Ascending aorta (tissue), 2 donors: ENCODE measurements at regions not wholly inside any gene's neighbourhood (a gene's known extent, or its start where the extent isn't known, plus 50 kb on each side); places are given as distances from the start of the nearest gene placed in this dataset.
A peak's percentile ranks its signal among the peaks of the same experiment; 100 is the strongest.

Experiments
- DNase-seq, 2 donors: peaks; one replicate each; pipeline ENCODE4 v3.0.0-alpha.2; 2019; ENCODE audit warnings: low spot score in 2 of 2
- H3K27ac ChIP-seq, 2 donors: fragments of 200-600 bp; sonication (generic); one replicate each; pipeline ENCODE4 v1.5.1; 2016 to 2017; ENCODE audit warnings: mild to moderate bottlenecking in 1 of 2
- H3K27me3 ChIP-seq: fragments of 200-600 bp; sonication (generic); one replicate; pipeline ENCODE4 v1.5.1; 2017
- H3K36me3 ChIP-seq, 2 donors: fragments of 200-600 bp; sonication (generic); one replicate each; pipeline ENCODE4 v1.5.1; 2016
- H3K4me1 ChIP-seq, 2 donors: fragments of 200-600 bp; sonication (generic); one replicate each; pipeline ENCODE4 v1.5.1; 2016 to 2017; ENCODE audit warnings: mild to moderate bottlenecking in 1 of 2
- H3K4me3 ChIP-seq, 2 donors: fragments of 200-600 bp; sonication (generic); one replicate each; pipeline ENCODE4 v1.5.1; 2016 to 2017; ENCODE audit warnings: mild to moderate bottlenecking in 1 of 2
- H3K9me3 ChIP-seq, 2 donors: fragments of 200-600 bp; sonication (generic); one replicate each; pipeline ENCODE4 v1.5.1; 2016
- intact Hi-C: fragments of 100-400 bp; cut with DNase I; formaldehyde crosslinking; loops from one replicate; pipeline ENCODE4 v1.15.1; 2023
- TF ChIP-seq, protein P1 (sequence below), 3 experiments: fragments of 200-600 bp in 2 of 3; fragments of 450-650 bp in 1 of 3; sonication (generic) in 2 of 3; IDR thresholded peaks; one replicate each; pipeline ENCODE4 v1.5.1; 2016 to 2019; ENCODE audit warnings: antibody characterized with exemption in 3 of 3, mild to moderate bottlenecking in 1 of 3, moderate library complexity in 1 of 3

DNA sequence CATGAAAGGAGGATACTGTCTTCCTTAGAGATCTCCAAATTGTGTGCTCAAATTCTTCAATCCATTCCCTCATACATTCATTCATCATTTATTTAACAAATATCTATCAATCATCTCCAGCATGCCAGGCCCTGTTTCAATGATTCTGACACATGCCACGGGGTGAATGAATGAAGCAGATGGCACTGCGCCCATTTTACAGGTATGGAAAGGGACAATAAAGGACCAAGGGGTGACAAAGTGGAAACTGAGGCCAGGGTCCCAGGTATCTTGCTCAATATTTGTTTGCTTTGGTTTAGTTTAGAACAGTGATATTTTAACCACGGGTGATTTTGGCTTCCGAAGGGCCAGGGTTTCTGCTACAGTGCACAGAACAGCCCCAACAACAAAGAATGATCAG is 321.6 kb upstream of the RUNX1 start:
- H3K27me3 ChIP-seq, result no peaks in the 10 kb centered on the region
- H3K36me3 ChIP-seq, result no peaks in the 10 kb centered on the region
- no peaks in the 10 kb centered on the region for H3K9me3 ChIP-seq
- H3K4me1 ChIP-seq, result no peaks in the 10 kb centered on the region
- DNase-seq, result no peak
- intact Hi-C loops, result no loop called here
- H3K27ac ChIP-seq, result no peak overlapping the region
- TF ChIP-seq, protein P1, sequence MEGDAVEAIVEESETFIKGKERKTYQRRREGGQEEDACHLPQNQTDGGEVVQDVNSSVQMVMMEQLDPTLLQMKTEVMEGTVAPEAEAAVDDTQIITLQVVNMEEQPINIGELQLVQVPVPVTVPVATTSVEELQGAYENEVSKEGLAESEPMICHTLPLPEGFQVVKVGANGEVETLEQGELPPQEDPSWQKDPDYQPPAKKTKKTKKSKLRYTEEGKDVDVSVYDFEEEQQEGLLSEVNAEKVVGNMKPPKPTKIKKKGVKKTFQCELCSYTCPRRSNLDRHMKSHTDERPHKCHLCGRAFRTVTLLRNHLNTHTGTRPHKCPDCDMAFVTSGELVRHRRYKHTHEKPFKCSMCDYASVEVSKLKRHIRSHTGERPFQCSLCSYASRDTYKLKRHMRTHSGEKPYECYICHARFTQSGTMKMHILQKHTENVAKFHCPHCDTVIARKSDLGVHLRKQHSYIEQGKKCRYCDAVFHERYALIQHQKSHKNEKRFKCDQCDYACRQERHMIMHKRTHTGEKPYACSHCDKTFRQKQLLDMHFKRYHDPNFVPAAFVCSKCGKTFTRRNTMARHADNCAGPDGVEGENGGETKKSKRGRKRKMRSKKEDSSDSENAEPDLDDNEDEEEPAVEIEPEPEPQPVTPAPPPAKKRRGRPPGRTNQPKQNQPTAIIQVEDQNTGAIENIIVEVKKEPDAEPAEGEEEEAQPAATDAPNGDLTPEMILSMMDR (IDR thresholded peaks at IDR 0.05), result no peak
- no peak overlapping the region for H3K4me3 ChIP-seq

DNA sequence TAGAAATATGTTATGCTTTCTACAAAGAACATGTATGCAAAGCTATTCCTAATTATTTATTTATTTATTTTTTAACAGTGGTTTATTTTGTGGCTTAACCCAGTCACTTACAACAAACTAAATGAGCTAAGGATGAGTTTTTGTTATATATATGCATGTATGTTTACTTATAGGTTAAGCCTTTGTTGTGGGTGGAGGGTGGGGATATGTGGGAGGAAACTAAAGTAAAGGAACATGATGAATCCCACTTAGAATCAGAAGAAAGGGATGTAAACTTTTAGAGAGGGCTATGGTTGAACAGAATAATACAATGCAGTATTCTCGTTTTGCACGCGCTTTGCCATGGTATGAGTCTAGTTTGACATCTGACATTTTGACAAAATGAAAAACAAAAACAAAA is 321.0 kb upstream of the RUNX1 start:
- Histone ChIP-seq H3K27me3 (no peaks in the 10 kb centered on the region), H3K36me3 (no peaks in the 10 kb centered on the region), H3K4me3 (no peak overlapping the region), H3K9me3 (no peaks in the 10 kb centered on the region), H3K4me1 (no peaks in the 10 kb centered on the region), H3K27ac (no peak overlapping the region)
- no peak for DNase-seq
- TF ChIP-seq, protein P1 (IDR thresholded peaks at IDR 0.05), result no peak
- intact Hi-C loops, result no loop called here

DNA sequence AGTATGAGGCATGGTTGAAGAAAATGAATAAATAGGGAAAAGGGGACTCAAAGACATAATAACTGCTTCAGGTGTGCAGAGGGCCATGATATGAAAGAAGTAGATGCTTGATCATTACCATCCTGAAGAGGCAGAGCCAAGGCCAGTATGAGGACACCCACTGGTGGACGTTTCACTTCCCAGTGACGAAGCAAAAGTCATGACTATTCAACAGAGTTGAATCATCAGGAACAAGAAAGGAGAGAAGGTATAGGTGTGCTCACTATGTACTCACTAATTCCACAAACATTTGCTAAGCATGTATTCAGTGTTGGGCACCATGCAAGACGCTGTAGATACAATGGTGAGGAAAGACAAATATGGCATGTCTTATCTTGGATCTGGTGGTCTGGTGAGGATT is 319.2 kb upstream of the RUNX1 start:
- no peak for DNase-seq
- Histone ChIP-seq H3K27me3 (no peaks in the 10 kb centered on the region), H3K36me3 (no peaks in the 10 kb centered on the region), H3K27ac (no peak overlapping the region), H3K4me1 (no peaks in the 10 kb centered on the region), H3K9me3 (no peaks in the 10 kb centered on the region), H3K4me3 (no peak overlapping the region)
- intact Hi-C loops, result no loop called here
- TF ChIP-seq, protein P1 (IDR thresholded peaks at IDR 0.05), result no peak

DNA sequence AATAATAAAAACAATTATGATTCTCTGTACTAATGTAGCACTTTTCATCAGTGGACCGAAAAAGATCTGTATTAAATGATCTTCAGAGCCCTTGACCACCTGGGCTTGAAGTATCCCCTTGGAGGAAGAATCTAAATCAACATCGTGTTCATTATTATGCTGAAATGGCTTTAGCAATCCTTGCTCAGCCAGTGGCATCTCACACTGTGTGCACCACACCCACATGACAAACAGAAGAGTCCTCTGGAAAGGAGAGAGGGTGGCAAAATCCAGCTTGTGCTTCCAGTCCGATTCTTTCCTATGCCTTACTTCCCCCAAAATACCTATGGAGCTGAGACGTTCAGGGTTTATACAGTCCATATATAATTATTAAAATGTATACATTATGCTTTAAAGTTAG is 318.5 kb upstream of the RUNX1 start:
- Histone ChIP-seq H3K36me3 (no peaks in the 10 kb centered on the region), H3K27ac (no peak overlapping the region), H3K4me1 (no peaks in the 10 kb centered on the region), H3K27me3 (no peaks in the 10 kb centered on the region), H3K9me3 (no peaks in the 10 kb centered on the region), H3K4me3 (no peak overlapping the region)
- intact Hi-C loops, result no loop called here
- no peak for DNase-seq
- TF ChIP-seq, protein P1 (IDR thresholded peaks at IDR 0.05), result no peak

DNA sequence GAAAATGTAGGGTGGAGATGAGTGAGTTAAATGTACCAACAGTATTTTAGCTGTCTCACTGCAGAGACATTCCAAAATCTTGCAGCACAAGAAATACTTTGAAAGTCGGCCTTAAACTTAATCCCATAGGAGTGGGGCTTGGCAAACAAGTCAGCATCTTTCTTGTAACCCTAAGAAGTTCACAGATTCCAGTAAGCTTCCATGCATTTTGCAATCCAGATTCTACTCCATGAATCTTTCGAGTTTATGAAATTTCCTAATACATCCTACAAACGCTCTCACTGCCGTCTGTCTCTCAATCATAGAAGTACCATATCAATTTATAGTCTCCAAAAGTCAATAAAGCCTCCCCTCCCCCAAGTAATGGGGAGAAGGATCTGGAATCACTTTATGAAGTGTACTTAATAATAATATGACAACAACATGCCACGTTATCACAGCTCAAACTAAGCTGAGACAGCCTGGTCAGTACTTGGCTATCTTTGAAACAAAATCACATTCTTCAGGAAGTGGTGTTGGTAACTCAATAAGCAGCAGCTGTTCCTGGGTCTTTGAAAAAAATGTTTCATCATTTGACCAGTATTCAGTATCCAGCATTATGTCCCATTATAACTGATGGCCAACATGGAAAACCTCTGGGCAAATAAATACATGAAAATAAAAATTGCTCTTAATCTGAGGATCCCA is 317.4 kb upstream of the RUNX1 start:
- H3K36me3 ChIP-seq, result no peaks in the 10 kb centered on the region
- DNase-seq, result no peak
- TF ChIP-seq, protein P1 (IDR thresholded peaks at IDR 0.05), result no peak
- peak overlapping the region in 1 of 2 donors; percentile 24 for H3K27ac ChIP-seq
- intact Hi-C loops, result no loop called here
- no peaks in the 10 kb centered on the region for H3K27me3 ChIP-seq
- no peaks in the 10 kb centered on the region for H3K9me3 ChIP-seq
- no peaks in the 10 kb centered on the region for H3K4me1 ChIP-seq
- no peak overlapping the region for H3K4me3 ChIP-seq

DNA sequence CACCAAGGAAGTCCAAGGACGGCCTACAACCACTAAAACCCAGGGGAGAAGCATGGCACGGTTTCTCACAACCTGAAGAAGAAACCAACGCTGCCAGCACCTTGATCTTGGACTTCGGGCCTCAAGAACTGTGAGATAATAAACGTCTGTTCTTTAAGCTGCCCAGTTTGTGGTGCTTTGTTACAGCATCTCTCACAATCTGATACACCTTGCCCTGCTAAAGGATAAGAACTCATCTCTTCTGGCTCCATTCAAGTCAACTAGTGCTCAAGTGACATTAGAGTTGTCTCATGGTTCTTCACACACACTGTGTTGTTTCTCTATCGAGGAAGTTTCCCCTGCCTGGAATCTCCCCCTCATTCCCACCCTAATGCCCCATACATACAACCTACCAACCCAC is 314.4 kb upstream of the RUNX1 start:
- H3K4me1 ChIP-seq, result no peaks in the 10 kb centered on the region
- no peaks in the 10 kb centered on the region for H3K36me3 ChIP-seq
- H3K4me3 ChIP-seq, result no peak overlapping the region
- no peak for DNase-seq
- no peak overlapping the region for H3K27ac ChIP-seq
- no peaks in the 10 kb centered on the region for H3K27me3 ChIP-seq
- intact Hi-C loops, result no loop called here
- H3K9me3 ChIP-seq, result no peaks in the 10 kb centered on the region
- TF ChIP-seq, protein P1 (IDR thresholded peaks at IDR 0.05), result no peak
